ENCODE measurements at regions not wholly inside any gene's neighbourhood (a gene's known extent, or its start where the extent isn't known, plus 50 kb on each side); places are given as distances from the start of the nearest gene placed in this dataset.

DNA sequence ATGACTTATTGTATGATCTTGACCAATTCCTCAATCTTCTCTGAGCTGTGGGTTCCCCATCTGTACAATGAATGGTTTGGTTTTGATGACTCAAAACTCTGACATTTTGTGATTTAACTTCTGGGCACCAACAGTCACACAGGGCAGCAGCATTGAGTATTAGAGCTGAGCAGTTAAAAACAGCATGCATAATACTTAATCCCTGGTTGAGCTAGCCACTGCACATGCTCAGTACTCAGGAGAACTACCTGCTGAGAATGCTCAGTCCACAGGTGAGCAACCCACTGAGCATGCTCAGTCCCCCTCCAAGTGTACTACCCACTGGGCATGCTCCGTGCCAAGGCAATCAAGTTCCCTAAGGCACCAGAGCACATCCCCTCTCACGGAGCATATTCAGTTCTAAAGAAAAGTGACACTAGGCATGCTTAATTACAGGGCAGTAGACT lies 68.7 kb downstream of the AIPL1 start:
- TF ChIP-seq TEAD4 (IDR thresholded peaks at IDR 0.05) (no peak), EP300 (IDR thresholded peaks at IDR 0.05; ENCODE audit: borderline replicate concordance) (no peak), YY1 (IDR thresholded peaks at IDR 0.05; ENCODE audit: low read depth) (no peak), CREB1 (IDR thresholded peaks at IDR 0.05; ENCODE audit: low read depth) (no peak), CEBPB (IDR thresholded peaks at IDR 0.05) (no peak), ZBTB7A (IDR thresholded peaks at IDR 0.05; ENCODE audit: low read depth) (no peak), RAD21 (IDR thresholded peaks at IDR 0.05; ENCODE audit: low read depth) (no peak), EGR1 (IDR thresholded peaks at IDR 0.05) (no peak)
- TF ChIP-seq, protein P1, sequence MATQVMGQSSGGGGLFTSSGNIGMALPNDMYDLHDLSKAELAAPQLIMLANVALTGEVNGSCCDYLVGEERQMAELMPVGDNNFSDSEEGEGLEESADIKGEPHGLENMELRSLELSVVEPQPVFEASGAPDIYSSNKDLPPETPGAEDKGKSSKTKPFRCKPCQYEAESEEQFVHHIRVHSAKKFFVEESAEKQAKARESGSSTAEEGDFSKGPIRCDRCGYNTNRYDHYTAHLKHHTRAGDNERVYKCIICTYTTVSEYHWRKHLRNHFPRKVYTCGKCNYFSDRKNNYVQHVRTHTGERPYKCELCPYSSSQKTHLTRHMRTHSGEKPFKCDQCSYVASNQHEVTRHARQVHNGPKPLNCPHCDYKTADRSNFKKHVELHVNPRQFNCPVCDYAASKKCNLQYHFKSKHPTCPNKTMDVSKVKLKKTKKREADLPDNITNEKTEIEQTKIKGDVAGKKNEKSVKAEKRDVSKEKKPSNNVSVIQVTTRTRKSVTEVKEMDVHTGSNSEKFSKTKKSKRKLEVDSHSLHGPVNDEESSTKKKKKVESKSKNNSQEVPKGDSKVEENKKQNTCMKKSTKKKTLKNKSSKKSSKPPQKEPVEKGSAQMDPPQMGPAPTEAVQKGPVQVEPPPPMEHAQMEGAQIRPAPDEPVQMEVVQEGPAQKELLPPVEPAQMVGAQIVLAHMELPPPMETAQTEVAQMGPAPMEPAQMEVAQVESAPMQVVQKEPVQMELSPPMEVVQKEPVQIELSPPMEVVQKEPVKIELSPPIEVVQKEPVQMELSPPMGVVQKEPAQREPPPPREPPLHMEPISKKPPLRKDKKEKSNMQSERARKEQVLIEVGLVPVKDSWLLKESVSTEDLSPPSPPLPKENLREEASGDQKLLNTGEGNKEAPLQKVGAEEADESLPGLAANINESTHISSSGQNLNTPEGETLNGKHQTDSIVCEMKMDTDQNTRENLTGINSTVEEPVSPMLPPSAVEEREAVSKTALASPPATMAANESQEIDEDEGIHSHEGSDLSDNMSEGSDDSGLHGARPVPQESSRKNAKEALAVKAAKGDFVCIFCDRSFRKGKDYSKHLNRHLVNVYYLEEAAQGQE (IDR thresholded peaks at IDR 0.05; ENCODE audit: low read depth), result no peak
- TF ChIP-seq, protein P2, sequence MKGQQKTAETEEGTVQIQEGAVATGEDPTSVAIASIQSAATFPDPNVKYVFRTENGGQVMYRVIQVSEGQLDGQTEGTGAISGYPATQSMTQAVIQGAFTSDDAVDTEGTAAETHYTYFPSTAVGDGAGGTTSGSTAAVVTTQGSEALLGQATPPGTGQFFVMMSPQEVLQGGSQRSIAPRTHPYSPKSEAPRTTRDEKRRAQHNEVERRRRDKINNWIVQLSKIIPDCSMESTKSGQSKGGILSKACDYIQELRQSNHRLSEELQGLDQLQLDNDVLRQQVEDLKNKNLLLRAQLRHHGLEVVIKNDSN (IDR thresholded peaks at IDR 0.05), result no peak

DNA sequence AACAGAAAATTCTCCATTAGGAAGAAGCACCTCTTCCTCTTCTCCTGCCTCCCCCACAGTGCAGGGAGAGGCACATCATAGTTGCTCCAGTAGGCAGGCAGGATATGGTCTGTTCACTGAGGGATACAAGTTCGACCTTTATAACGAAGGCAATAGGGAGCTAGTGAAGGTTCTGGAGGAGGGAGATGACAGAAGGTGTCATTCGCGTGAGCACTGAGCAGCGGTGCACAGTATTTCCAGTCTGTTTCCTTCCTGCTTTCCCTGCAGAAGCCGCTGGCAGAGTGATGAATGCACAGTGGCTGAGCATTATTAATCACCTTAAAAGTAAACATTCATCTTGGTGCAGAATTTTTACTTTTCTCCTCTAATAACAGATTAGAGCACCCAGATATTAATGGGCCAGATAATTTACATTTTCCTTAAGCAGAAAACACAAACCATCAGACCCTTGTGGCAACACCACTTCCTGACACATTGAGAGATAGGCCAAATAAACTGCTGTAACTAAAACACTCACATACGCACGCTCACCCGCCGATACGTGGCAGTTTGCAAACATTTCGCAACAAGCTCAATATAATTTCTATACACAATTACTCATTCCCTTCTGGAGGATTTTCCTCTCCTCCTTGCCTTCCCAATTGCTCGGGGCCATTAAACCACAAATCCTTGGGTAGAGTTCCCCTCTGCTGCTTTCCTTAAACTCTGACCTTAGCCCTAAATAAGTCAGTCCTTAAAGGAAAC lies 69.5 kb downstream of the AIPL1 start:
- no peak for TF ChIP-seq TCF12 (IDR thresholded peaks at IDR 0.05; ENCODE audit: low read depth)
- no peak for TF ChIP-seq ZBTB7A (IDR thresholded peaks at IDR 0.05; ENCODE audit: low read depth)
- no peak for TF ChIP-seq TEAD4 (IDR thresholded peaks at IDR 0.05)
- TF ChIP-seq CEBPB (IDR thresholded peaks at IDR 0.05), result no peak
- TF ChIP-seq FOXM1 (IDR thresholded peaks at IDR 0.05; ENCODE audit: borderline replicate concordance, low read depth), result no peak
- TF ChIP-seq NFIC (IDR thresholded peaks at IDR 0.05), result no peak
- TF ChIP-seq RAD21 (IDR thresholded peaks at IDR 0.05; ENCODE audit: low read depth), result no peak
- no peak for TF ChIP-seq CREB1 (IDR thresholded peaks at IDR 0.05; ENCODE audit: low read depth)
- TF ChIP-seq TAF1 (IDR thresholded peaks at IDR 0.05; ENCODE audit: low read depth), result no peak
- TF ChIP-seq, protein P3, sequence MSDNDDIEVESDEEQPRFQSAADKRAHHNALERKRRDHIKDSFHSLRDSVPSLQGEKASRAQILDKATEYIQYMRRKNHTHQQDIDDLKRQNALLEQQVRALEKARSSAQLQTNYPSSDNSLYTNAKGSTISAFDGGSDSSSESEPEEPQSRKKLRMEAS (IDR thresholded peaks at IDR 0.05), result no peak
- TF ChIP-seq YY1 (IDR thresholded peaks at IDR 0.05; ENCODE audit: low read depth), result no peak
- no peak for TF ChIP-seq EP300 (IDR thresholded peaks at IDR 0.05; ENCODE audit: borderline replicate concordance)

DNA sequence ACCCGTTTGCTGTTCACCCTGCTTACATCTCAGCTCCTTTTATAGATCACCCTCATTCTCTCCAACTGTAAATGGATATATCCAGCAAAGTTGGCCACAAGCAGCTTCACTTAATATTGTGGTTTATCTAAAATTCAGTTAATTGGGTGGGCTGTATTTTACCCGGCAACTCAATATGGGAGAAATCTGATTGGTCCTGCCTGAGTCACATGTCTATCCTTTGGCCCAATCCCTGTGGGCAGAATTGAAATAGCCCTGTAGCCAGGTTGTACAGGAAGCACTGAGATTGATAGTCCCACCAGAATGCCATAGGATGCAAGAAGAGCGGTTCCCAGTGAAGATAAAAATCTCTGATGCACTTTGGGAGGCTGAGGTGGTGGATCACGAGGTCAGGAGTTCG lies 73.2 kb downstream of the AIPL1 start:
- TF ChIP-seq, protein P2 (IDR thresholded peaks at IDR 0.05), result peak; percentile 51
- TF ChIP-seq, protein P1 (IDR thresholded peaks at IDR 0.05; ENCODE audit: low read depth), result no peak

DNA sequence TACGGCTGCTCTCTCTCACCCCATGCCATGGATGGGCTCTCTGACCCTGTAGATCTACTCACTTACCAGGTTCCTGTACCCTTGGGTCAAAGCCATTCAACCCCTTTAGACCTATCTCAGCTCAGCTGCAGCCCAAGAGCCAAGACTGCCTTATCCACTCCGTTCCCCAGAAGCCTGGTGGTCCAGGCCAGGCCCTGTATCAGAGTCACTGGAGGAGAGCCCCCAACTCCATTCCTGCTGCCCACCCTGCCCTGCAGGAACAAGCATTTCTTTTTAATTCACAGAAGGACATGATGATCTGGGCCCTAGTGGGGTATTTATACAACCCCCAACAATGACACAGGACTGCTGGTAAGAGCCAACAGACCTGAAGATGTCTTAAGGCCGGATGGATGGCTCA lies 76.8 kb downstream of the AIPL1 start:
- no peak for TF ChIP-seq ZBTB7A (IDR thresholded peaks at IDR 0.05; ENCODE audit: low read depth)
- TF ChIP-seq TAF1 (IDR thresholded peaks at IDR 0.05; ENCODE audit: low read depth), result no peak
- TF ChIP-seq EGR1 (IDR thresholded peaks at IDR 0.05), result no peak
- no peak for TF ChIP-seq TEAD4 (IDR thresholded peaks at IDR 0.05)
- TF ChIP-seq FOXM1 (IDR thresholded peaks at IDR 0.05; ENCODE audit: borderline replicate concordance, low read depth), result no peak
- TF ChIP-seq EP300 (IDR thresholded peaks at IDR 0.05; ENCODE audit: borderline replicate concordance), result no peak
- no peak for TF ChIP-seq YY1 (IDR thresholded peaks at IDR 0.05; ENCODE audit: low read depth)

DNA sequence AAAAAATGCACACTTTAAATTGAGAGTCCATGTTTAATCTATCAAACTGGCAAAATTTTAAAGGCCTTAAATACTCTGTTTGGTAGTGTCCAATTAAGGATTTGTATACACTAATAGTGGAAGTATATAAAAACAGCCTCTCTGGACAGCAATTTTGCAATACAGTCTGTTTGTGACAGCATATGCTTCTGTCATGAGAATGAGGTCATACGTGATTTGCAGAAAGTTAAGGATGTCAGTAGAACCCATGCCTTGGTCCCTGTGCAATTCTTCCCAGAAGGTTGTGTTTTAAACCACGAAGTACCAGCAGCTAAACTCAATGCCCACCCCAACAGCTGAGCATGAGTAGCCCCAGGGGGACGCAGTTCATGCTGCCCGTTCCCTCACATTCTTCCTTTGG lies 78.4 kb downstream of the AIPL1 start:
- TF ChIP-seq, protein P2 (IDR thresholded peaks at IDR 0.05), result no peak

DNA sequence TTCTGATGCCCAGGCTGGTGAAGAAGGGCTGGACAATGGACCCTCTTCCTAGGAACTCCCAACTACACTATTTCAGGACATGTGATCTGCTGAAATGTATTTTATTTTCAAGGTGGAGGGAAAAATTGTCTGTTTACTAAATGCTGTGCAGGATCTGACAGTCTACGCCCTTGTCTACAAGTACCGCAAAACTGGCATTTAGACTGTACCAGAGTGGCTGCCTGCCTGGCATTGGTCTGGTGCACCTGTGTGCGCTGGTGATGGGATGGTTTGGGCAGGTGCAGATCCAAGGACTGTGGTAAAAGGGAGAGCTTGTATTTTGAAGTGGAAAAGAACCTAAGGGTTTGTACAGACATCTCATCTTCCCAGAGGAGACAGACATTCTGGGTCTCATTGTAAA lies 79.7 kb downstream of the AIPL1 start:
- no peak for TF ChIP-seq NFIC (IDR thresholded peaks at IDR 0.05)
- TF ChIP-seq EP300 (IDR thresholded peaks at IDR 0.05; ENCODE audit: borderline replicate concordance), result no peak
- TF ChIP-seq, protein P3 (IDR thresholded peaks at IDR 0.05), result no peak
- TF ChIP-seq EGR1 (IDR thresholded peaks at IDR 0.05), result no peak
